Mesenchymal stem cell (in vitro differentiated cells and primary cell): ENCODE measurements at regions not wholly inside any gene's neighbourhood (a gene's known extent, or its start where the extent isn't known, plus 50 kb on each side); places are given as distances from the start of the nearest gene placed in this dataset.

Experiments used
- DNase-seq: peaks from one replicate; pipeline ENCODE4 v3.0.0-alpha.2; 2013
- H2AFZ ChIP-seq: one replicate; pipeline ENCODE4 v1.6.1; 2013; ENCODE audit warnings: low read depth, mild to moderate bottlenecking, control low read depth, inconsistent platforms, low read length, moderate library complexity
- H2AK5ac ChIP-seq: 2 replicates; pipeline ENCODE4 v1.6.1; 2013; ENCODE audit warnings: low read length, moderate library complexity, mild to moderate bottlenecking, inconsistent platforms; ENCODE audit not compliant: severe bottlenecking
- H2BK120ac ChIP-seq: one replicate; pipeline ENCODE4 v1.6.1; 2013; ENCODE audit warnings: low read depth, mild to moderate bottlenecking, inconsistent platforms, low read length, moderate library complexity
- H2BK12ac ChIP-seq, 2 experiments: one replicate each; pipeline ENCODE4 v1.6.1; 2013; ENCODE audit warnings: inconsistent platforms in 2 of 2, low read length in 2 of 2, mild to moderate bottlenecking in 2 of 2, moderate library complexity in 2 of 2, control low read depth in 1 of 2
- H2BK15ac ChIP-seq: one replicate; pipeline ENCODE4 v1.6.1; 2013; ENCODE audit warnings: mild to moderate bottlenecking, low read depth, inconsistent platforms; ENCODE audit not compliant: poor library complexity, severe bottlenecking
- H2BK5ac ChIP-seq: 2 replicates; pipeline ENCODE4 v1.6.1; 2013; ENCODE audit warnings: low read depth, mild to moderate bottlenecking, low read length, control low read depth, inconsistent platforms; ENCODE audit not compliant: poor library complexity, severe bottlenecking
- H3K14ac ChIP-seq, 2 experiments: one replicate each; pipeline ENCODE4 v1.6.1; 2013; ENCODE audit warnings: inconsistent platforms in 2 of 2, low read length in 2 of 2, control low read depth in 1 of 2, mild to moderate bottlenecking in 1 of 2, moderate library complexity in 1 of 2
- H3K18ac ChIP-seq, 2 experiments: one replicate each; pipeline ENCODE4 v1.6.1; 2013; ENCODE audit warnings: inconsistent platforms in 2 of 2, low read length in 2 of 2, control low read depth in 1 of 2, low read depth in 1 of 2, mild to moderate bottlenecking in 1 of 2
- H3K23ac ChIP-seq, 2 experiments: one replicate each; pipeline ENCODE4 v1.6.1; 2013; ENCODE audit warnings: inconsistent platforms in 2 of 2, low read length in 2 of 2, mild to moderate bottlenecking in 2 of 2, moderate library complexity in 2 of 2, control low read depth in 1 of 2
- H3K27ac ChIP-seq: 2 replicates; pipeline ENCODE4 v1.5.1; 2013; ENCODE audit warnings: mild to moderate bottlenecking, moderate library complexity, low read length, control low read depth, inconsistent platforms; ENCODE audit not compliant: poor library complexity, severe bottlenecking
- H3K27me3 ChIP-seq, 2 experiments: 2 replicates each; pipeline versions ENCODE4 v1.6.1 to v1.7.0; 2013; ENCODE audit warnings: low read length in 2 of 2, mild to moderate bottlenecking in 2 of 2, moderate library complexity in 2 of 2, control low read depth in 1 of 2, inconsistent platforms in 1 of 2; ENCODE audit not compliant: control insufficient read depth in 1 of 2, insufficient read depth in 1 of 2
- H3K36me3 ChIP-seq, 2 experiments: 2 replicates each; pipeline versions ENCODE4 v1.6.1 to v1.7.0; 2013; ENCODE audit warnings: low read length in 2 of 2, control low read depth in 1 of 2, inconsistent platforms in 1 of 2, low read depth in 1 of 2, mild to moderate bottlenecking in 1 of 2; ENCODE audit not compliant: insufficient read depth in 2 of 2, control insufficient read depth in 1 of 2
- H3K4ac ChIP-seq, 2 experiments: one replicate each; pipeline ENCODE4 v1.6.1; 2013; ENCODE audit warnings: inconsistent platforms in 2 of 2, low read length in 2 of 2, mild to moderate bottlenecking in 2 of 2, moderate library complexity in 2 of 2, control low read depth in 1 of 2, low read depth in 1 of 2
- H3K4me1 ChIP-seq: 2 replicates; pipeline ENCODE4 v1.6.1; 2013; ENCODE audit warnings: low read depth, low read length, control low read depth; ENCODE audit not compliant: control insufficient read depth, insufficient read depth
- H3K4me2 ChIP-seq: 2 replicates; pipeline ENCODE4 v1.6.1; 2013; ENCODE audit warnings: low read length, mild to moderate bottlenecking, inconsistent platforms; ENCODE audit not compliant: poor library complexity, severe bottlenecking
- H3K4me3 ChIP-seq, 2 experiments: 2 replicates each; pipeline versions ENCODE4 v1.5.1 to v1.7.0; 2013; ENCODE audit warnings: low read length in 2 of 2, mild to moderate bottlenecking in 2 of 2, control low read depth in 1 of 2, low read depth in 1 of 2; ENCODE audit not compliant: insufficient read depth in 1 of 2
- H3K79me1 ChIP-seq: replicated peaks from 2 replicates; pipeline ENCODE4 v1.6.1; 2013; ENCODE audit warnings: mild to moderate bottlenecking, control low read depth, low read length, inconsistent platforms; ENCODE audit not compliant: poor library complexity, severe bottlenecking
- H3K9ac ChIP-seq: 2 replicates; pipeline ENCODE4 v1.7.0; 2013; ENCODE audit warnings: mild to moderate bottlenecking, low read length, moderate library complexity
- H3K9me3 ChIP-seq: 2 replicates; pipeline ENCODE4 v1.7.0; 2013; ENCODE audit warnings: mild to moderate bottlenecking, low read length; ENCODE audit not compliant: control insufficient read depth
- H4K8ac ChIP-seq: one replicate; pipeline ENCODE4 v1.6.1; 2013; ENCODE audit warnings: inconsistent platforms, mild to moderate bottlenecking, low read length, moderate library complexity
- H4K91ac ChIP-seq: one replicate; pipeline ENCODE4 v1.6.1; 2013; ENCODE audit warnings: mild to moderate bottlenecking, low read length, inconsistent platforms
- WGBS: methylation state at CpG from one replicate; pipeline ENCODE4 v1.1.7; 2013; ENCODE audit warnings: mixed read lengths; 5-methylcytosine and 5-hydroxymethylcytosine counted together

- H3K79me1 ChIP-seq: no peaks in the 10 kb centered on the region
- no peak overlapping the region for H3K23ac ChIP-seq
- H4K8ac ChIP-seq: no peak overlapping the region
- H3K4me3 ChIP-seq: no peak overlapping the region
- DNase-seq: no peak
- no peaks in the 10 kb centered on the region for H3K9me3 ChIP-seq
- H3K27me3 ChIP-seq: no peaks in the 10 kb centered on the region
- no peak overlapping the region for H2AFZ ChIP-seq
- H3K18ac ChIP-seq: no peak overlapping the region
- 86% methylated on average over 2 of the region's 2 CpGs for WGBS
- H2BK12ac ChIP-seq: no peak overlapping the region
- H4K91ac ChIP-seq: no peak overlapping the region
- no peak overlapping the region for H2BK15ac ChIP-seq
- H2BK5ac ChIP-seq: no peak overlapping the region
- H3K4me2 ChIP-seq: no peak overlapping the region
- no peaks in the 10 kb centered on the region for H3K36me3 ChIP-seq
- no peak overlapping the region for H2AK5ac ChIP-seq
- peaks cover 4% of the 10 kb centered on the region for H3K4me1 ChIP-seq
- H2BK120ac ChIP-seq: no peak overlapping the region
- H3K14ac ChIP-seq: no peak overlapping the region
- no peak overlapping the region for H3K4ac ChIP-seq
- no peak overlapping the region for H3K27ac ChIP-seq
- H3K9ac ChIP-seq: no peak overlapping the region
These were observed 128.2 kb upstream of the ZBED5 start for GRCh38 chr11:10986006-10986405.

GRCh38 chr11:10984742-10985141 lies 126.9 kb upstream of the ZBED5 start:
- Histone ChIP-seq H2AFZ (no peak overlapping the region), H2BK12ac (no peak overlapping the region), H3K79me1 (no peaks in the 10 kb centered on the region), H2BK15ac (no peak overlapping the region), H4K91ac (no peak overlapping the region), H3K27ac (no peak overlapping the region), H3K4ac (no peak overlapping the region), H3K27me3 (no peaks in the 10 kb centered on the region), H3K9me3 (no peaks in the 10 kb centered on the region), H3K4me2 (no peak overlapping the region), H2BK120ac (no peak overlapping the region), H3K9ac (no peak overlapping the region), H3K4me3 (no peak overlapping the region), H3K36me3 (no peaks in the 10 kb centered on the region), H3K18ac (no peak overlapping the region), H4K8ac (no peak overlapping the region), H3K4me1 (peaks cover 1% of the 10 kb centered on the region), H2BK5ac (no peak overlapping the region), H3K23ac (no peak overlapping the region), H2AK5ac (no peak overlapping the region), H3K14ac (no peak overlapping the region)
- DNase-seq: no peak
- WGBS: 89% methylated on average over 5 of the region's 5 CpGs

GRCh38 chr11:10984250-10984649 lies 126.4 kb upstream of the ZBED5 start:
- no peak overlapping the region for H3K4me3 ChIP-seq
- no peak overlapping the region for H3K18ac ChIP-seq
- H3K4me2 ChIP-seq: no peak overlapping the region
- H3K14ac ChIP-seq: no peak overlapping the region
- no peak overlapping the region for H2BK5ac ChIP-seq
- no peak overlapping the region for H4K91ac ChIP-seq
- no peak for DNase-seq
- no peak overlapping the region for H2BK15ac ChIP-seq
- no peak overlapping the region for H3K4ac ChIP-seq
- no peak overlapping the region for H3K9ac ChIP-seq
- H2BK120ac ChIP-seq: no peak overlapping the region
- H2BK12ac ChIP-seq: no peak overlapping the region
- no peak overlapping the region for H4K8ac ChIP-seq
- H3K79me1 ChIP-seq: no peaks in the 10 kb centered on the region
- WGBS: 85% methylated on average over 4 of the region's 4 CpGs
- peaks cover 1% of the 10 kb centered on the region for H3K4me1 ChIP-seq
- no peak overlapping the region for H2AK5ac ChIP-seq
- no peak overlapping the region for H2AFZ ChIP-seq
- no peaks in the 10 kb centered on the region for H3K36me3 ChIP-seq
- peaks cover 0 to 1% of the 10 kb centered on the region in 2 experiments for H3K27me3 ChIP-seq
- H3K23ac ChIP-seq: no peak overlapping the region
- no peak overlapping the region for H3K27ac ChIP-seq
- peaks cover 4% of the 10 kb centered on the region for H3K9me3 ChIP-seq

GRCh38 chr11:10982704-10983510 lies 125.1 kb upstream of the ZBED5 start:
- Histone ChIP-seq H3K18ac (no peak overlapping the region), H3K4ac (no peak overlapping the region), H2BK5ac (no peak overlapping the region), H4K91ac (no peak overlapping the region), H3K23ac (no peak overlapping the region), H2AK5ac (no peak overlapping the region), H3K27ac (no peak overlapping the region), H3K79me1 (no peaks in the 10 kb centered on the region), H2BK15ac (no peak overlapping the region), H3K9ac (no peak overlapping the region), H3K36me3 (no peaks in the 10 kb centered on the region), H2AFZ (no peak overlapping the region), H3K4me2 (no peak overlapping the region), H2BK120ac (no peak overlapping the region), H3K14ac (no peak overlapping the region), H3K4me1 (peaks cover 1% of the 10 kb centered on the region), H4K8ac (no peak overlapping the region), H3K27me3 (peaks cover 0 to 9% of the 10 kb centered on the region in 2 experiments), H3K4me3 (no peak overlapping the region), H2BK12ac (no peak overlapping the region), H3K9me3 (peaks cover 7% of the 10 kb centered on the region)
- no peak for DNase-seq
- 93% methylated on average over 6 of the region's 6 CpGs for WGBS
